HG02588 (cell line): ENCODE measurements at regions not wholly inside any gene's neighbourhood (a gene's known extent, or its start where the extent isn't known, plus 50 kb on each side); places are given as distances from the start of the nearest gene placed in this dataset.
A peak's percentile ranks its signal among the peaks of the same experiment; 100 is the strongest.
"Not testable (repeated sequence)": the region's sequence is repeated elsewhere in the genome, so short reads cannot be mapped to it uniquely, and the experiment has no call there.

Source experiments
- ATAC-seq: cut with Tn5 transposase; IDR thresholded peaks from one replicate; pipeline ENCODE4 v1.9.1; 2021; ENCODE audit warnings: mild to moderate bottlenecking, moderate library complexity; ENCODE audit not compliant: unreplicated experiment

DNA sequence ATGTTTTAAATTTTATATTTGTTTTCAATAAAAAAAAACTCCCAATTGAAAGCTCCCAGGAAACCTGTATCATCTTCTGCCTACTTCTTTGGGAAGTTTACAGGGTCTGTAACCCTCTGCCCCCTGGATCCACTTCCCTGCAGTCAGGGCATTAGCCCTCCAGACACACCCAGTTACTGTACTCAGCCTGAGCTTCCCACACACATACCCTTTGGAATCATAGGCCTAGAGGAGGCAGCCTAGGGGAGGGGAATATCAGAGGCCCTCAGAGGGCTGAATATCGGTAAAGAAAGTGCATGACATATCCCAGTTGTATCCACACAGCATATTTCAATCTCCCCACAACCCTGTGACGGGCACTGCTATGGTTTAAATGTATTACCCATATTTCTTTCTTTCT is 56.2 kb upstream of the TFPI start:
- not testable (repeated sequence) for ATAC-seq

DNA sequence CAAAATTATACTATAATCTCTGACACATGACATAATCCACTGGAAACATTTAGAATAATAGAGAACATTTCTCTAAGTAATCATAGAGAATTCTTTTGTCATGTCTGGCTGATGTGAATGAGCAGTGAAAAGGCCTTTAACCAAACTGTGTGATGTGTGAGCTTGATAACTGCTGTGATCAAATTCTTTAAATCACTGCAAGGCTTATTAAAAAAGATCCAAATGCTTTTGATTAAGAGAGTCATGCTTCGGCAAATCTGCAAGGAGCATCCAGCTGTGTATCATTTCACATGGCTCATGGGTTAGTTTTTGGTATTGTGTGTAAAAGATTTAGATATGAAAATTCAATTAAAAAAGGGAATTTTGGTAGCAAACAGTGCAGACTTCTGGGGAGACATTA is 58.6 kb upstream of the TFPI start:
- no peak for ATAC-seq

DNA sequence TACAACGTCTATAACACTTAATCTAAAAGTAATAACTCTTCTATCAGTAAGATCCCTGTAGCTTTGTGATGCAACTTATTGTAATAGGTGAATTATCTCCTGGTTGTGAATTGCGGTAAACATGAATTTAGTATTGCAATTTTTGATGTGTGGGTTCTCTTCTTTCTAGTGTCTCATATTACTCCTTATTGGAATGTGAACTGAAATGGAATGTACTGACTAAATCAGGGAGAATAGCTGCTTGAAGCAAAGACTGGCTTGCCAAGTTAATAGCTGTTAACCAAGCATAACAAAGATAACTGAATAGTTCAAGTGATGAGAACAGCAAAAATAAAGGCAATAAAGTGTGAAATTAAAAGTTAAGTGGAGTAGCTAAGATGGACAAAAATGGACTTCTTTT is 60.5 kb upstream of the TFPI start:
- no peak for ATAC-seq

DNA sequence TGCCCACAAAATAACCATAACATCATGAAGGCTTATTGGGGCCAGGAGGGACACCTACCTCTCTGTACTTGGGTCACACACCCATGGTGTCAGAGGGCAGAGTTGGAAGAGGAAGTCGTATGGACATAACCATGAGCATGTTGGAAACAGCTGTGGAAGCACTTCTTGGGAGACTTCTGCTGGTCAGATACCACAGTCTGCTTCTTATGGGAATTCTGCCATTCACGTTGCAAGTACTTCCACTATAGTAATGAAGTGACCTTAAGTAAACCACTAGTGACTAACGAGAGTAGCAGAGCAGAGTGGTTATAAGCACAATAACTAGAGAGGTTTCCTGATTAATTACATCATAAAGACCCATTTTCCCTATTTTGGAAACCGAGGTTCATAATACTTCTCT is 61.1 kb upstream of the TFPI start:
- no peak for ATAC-seq

DNA sequence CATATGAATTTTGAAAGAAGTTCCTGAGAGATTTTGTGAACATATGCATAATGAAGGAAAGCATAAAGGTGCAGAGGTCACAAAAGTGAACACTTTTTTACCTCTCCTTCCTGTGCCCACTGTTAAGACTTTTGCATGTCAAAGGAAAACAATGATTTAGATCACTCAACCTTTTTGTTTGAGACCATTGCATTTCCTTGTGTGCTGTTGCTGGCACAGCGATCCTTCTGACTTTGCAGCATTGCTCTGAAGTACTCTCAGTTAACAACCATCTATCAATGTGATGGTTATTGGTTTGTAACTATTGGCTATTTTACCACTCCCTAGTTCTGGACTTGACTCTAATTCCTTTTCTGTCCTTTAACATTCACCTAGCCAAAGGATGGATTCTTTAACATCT is 61.7 kb upstream of the TFPI start:
- no peak for ATAC-seq

DNA sequence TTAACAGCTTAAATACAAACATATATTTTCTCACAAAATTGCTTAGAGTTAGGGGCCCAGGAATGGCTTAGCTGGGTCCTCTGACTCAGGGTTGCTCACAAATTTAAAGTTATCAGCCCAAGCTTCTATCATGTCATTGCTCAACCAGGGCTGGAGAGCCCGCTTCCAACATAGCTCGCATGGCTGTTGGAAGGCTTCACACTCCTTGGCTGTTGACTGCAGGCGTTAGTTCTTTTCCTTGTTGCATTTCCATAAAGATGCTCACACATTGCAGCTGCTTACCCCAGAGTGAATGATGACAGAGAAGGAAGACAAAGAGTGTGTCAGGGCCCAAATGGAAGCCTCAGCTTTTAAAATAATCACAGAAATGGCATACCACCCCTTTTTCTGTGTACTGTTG is 62.9 kb upstream of the TFPI start:
- no peak for ATAC-seq

DNA sequence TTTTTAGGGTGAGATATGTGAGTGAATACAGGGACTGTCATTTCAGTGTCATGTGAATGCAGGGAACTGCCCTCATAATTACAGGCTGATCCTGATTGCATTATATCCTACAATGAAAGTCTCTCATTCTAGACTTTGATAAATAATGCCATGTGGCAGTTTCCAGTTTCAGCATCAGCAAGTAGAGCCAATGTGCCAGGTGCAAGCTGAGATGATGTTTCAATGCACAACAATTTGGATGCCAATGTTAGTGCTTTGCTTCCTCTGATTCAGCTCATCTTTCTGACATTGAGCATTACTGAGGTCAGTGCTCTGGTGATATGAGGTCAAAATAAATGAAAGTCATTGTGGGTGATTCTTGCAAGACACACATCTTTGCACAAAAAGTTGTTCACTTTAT is 63.7 kb upstream of the TFPI start:
- no peak for ATAC-seq

DNA sequence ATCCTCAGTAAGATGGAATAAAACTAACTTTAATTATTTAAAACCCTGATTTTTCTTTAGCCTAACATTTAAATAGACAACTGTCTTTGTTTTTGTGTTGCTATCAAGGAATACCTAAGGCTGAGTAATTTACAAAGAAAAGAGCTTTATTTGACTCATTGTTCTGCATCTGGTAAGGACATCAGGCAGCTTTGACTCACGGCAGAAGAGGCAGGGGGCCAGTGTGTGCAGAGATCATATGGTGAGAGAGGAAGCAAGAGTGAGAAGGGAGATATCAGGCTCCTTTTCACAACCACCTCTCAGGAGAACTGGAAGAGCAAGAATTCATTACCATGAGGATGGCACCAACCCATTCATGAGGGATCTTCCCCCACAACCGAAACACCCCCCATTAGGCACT is 64.6 kb upstream of the TFPI start:
- no peak for ATAC-seq

DNA sequence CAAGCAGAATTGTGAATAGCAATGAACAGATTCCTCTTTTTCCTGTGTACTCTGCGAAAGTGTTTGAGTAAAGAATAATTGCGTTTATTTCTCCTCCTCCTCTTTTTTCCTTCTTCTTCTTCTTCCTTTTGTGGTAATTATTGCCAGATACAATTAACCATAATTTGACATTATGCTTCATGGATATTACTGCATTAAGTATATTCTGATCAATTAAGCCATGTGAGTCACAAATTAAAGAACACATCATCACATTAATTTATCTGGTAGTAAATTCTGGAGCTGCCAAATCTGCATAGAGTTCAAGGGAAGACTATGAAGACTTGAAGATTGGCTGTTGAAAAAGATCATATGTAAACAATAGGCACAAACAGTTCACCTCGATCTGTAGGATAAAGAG is 72.9 kb upstream of the TFPI start:
- ATAC-seq: no peak

DNA sequence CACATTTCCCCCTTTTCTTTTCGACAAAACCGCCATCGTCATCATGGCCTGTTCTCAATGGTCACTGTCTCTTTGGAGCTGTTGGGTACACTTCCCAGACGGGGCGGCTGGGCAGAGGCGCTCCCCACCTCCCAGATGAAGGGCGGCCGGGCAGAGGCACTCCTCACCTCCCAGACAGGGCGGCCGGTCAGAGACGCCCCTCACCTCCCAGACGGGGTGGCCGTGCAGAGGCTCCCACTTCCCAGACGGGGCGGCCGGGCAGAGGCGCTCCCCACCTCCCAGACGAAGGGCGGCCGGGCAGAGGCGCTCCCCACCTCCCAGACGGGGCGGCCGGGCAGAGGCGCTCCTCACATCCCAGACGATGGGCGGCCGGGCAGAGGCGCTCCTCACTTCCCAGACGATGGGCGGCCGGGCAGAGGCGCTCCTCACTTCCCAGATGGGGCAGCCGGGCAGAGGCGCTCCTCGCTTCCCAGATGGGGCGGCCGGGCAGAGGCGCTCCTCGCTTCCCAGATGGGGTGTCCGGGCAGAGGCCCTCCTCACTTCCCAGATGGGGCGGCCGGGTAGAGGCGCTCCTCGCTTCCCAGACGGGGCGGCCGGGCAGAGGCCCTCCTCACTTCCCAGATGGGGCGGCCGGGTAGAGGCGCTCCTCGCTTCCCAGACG is 82.6 kb upstream of the TFPI start:
- ATAC-seq: not testable (repeated sequence)

DNA sequence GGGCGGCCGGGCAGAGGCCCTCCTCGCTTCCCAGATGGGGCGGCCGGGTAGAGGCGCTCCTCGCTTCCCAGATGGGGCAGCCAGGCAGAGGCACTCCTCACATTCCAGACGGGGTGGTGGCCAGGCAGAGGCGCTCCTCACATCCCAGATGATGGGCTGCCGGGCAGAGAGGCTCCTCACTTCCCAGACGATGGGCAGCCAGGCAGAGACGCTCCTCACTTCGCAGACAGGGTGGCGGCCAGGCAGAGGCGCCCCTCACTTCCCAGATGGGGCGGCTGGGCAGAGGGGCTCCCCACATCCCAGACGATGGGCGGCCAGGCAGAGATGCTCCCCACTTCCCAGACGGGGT is 83.1 kb upstream of the TFPI start:
- ATAC-seq: not testable (repeated sequence)

DNA sequence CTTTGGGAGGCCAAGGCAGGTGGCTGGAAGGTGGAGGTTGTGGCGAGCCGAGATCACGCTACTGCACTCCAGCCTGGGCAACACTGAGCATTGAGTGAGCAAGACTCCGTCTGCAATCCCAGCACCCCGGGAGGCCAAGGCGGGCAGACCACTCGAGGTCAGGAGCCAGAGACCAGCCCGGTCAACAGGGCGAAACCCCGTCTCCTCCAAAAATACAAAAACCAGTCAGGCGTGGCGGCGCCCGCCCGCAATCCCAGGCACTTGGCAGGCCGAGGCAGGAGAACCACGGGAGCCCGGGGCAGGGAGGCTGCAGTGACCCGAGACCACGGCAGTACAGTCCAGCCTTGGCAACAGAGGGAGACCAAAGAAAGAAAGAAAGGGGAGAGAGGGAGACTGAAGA is 83.5 kb upstream of the TFPI start:
- ATAC-seq: not testable (repeated sequence)

DNA sequence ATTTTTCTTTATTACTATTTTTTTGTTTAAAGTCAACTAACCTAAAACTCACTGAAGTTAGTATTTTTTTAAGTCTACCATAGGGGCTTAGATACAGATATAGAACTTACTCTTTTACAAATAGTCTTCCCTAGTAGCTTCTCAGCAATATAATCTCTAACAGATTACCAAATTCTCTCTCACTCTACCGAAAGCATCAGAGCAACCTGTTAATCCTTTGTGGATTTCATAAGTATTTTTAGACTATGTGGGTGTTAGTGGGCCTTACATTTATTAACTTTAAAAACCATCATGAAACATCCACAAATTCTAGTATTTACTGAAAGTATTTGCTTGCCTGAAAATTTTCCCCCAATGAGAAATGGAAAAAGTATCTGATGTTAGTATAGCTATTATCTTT is 84.6 kb upstream of the TFPI start:
- no peak for ATAC-seq

DNA sequence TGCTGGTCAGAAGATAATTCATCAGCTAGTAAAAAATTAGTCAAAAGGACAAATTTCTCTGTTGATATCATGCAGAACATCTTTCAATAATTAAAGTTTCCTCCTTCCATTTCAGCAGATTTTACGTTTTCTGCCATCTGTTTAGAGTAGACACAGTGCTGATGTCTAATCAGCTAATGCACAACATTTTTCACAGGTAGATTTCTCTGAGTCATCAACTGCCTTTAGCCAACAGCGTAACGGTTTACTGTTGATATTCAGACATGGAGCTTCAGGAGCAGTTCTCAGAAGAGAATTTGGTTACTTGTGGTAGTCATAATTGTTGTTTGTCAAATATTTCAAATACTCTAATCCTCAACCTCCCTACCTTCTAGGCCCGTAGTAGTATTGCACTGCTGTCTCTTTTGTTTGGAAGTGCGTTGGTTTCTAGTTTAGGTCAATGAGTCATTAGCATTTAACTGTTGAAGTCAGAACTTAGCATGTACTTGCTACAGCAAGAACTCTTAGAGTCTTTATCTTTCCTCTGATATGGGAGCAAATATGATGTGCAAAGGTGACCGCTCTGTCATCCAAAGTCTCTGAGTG is 86.8 kb upstream of the TFPI start:
- no peak for ATAC-seq

DNA sequence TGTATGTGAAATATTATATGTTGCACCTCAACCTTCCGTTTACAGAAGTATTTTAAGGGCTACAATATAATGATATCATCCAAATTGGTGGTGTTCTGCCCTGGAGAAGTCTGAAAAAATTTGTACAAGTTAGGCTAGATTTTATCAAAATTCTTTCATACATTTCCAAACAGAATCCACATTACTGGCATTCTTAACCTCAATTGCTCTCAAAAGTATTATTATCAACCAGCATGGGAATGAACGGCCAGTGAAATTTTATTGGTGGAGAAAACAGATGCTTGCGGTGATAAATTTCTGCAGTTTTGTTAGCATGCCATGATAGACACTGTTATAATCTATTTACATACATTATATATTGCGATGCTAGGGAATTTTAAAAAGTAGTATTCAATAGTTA is 88.3 kb upstream of the TFPI start:
- ATAC-seq: no peak

DNA sequence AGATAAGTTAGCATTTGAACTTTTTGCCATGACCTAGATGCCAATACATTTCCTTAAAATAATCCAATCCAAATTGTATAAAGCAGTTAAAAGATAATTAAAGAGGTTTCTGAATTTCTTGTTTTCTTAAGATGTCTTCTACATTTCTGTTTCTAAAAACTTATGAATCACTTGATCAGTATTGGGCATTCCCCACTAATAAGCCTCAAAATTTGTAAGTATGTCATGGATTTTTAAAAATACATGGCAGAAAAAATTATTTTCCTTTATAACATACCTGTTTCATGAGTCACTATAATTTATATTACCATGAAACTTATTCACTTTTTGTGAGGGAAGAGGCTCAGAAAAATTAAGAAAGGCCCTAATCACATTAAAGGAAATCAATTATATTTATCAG is 90.3 kb upstream of the TFPI start:
- no peak for ATAC-seq

DNA sequence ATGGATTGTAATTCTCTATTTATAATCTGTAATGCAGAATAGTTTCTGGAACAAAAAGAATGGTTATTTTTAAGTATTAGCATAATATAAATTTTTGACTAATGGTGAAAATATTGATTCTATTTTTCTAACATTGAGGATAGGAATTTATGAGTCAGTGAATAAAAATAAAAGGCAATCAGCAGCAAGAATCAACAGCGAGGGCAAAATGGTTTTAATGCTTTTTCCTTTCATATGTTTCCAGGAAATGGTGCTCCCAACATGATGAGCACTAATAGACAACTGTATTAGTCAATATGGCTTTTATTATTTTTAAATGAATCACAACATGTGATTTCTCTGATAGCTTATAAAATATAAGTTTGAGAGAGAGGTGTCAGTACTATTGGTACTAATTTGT is 90.7 kb upstream of the TFPI start:
- no peak for ATAC-seq

DNA sequence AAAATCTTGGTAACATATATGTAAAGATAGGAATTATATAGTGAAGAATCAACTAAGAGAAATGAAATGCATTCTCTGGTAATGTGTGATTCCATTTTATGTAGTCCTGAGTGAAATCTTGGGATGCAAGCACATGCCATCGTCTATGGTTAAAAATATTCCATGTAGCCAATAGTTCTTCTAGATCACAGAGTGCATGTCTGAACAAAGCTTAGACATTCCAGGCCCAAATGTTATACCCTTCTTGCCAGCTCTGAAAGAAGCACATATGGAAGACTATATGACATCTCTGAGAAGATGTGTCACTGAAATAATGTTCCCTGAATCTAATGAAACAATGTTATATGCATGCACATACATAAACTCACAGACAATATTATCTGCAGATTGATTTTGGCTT is 92.3 kb upstream of the TFPI start:
- no peak for ATAC-seq

DNA sequence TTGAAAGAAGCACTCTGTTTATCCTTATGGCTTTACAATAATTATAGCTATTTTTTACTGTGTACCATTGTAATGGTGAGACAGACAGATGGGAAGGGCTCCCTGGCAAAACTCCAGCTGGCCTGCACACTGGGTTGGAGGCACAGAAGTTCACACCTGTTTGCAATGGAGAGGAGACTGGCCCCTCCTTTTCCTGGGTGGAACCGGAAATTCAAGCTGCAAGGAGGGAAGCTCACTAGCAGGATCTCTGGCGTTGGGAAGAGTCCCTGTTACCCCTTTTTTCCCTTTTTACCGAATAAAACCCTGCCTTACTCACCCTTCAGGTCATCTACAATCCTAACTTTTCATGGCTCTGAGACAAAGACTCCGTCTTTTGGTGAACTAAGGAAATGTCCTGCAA is 100.3 kb upstream of the TFPI start:
- no peak for ATAC-seq

DNA sequence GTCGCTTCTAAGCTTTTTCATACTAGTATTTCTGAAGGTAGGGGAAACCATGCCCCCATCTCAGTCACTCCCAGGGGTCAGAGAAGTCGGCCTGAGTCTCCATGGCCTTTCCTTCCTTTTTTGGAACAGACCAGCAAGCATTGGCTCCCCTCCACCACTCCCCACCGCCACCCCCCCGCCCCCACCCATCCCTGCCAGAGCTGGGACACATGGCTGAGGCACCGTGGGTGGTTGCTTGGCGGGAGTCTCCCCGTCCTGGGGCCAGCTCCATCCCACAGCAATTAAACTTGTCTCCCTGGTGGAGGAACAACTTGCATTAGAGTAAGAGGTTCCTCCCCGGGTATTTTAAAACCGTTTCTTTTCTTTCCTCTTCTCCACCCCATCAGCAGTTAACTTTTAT is 100.8 kb upstream of the TFPI start:
- ATAC-seq: no peak

DNA sequence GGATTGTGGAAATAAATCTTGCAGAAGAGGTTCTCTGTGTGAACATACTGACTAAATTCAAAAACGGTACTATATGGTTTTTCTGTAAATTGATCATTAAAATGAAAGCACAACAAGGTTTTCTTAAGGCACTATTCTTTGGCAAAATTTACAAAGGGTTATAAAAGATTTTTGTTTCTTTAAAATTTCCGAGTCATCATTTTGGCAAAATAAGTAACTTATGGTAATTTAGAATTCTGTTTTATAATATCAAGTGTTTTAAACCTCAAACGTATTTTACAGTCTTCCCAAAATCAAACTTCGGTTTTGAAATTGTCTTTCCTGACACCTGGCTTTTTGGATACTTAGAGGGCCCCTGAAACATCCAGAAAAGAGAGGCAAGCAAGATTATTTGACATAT is 101.9 kb upstream of the TFPI start:
- no peak for ATAC-seq

DNA sequence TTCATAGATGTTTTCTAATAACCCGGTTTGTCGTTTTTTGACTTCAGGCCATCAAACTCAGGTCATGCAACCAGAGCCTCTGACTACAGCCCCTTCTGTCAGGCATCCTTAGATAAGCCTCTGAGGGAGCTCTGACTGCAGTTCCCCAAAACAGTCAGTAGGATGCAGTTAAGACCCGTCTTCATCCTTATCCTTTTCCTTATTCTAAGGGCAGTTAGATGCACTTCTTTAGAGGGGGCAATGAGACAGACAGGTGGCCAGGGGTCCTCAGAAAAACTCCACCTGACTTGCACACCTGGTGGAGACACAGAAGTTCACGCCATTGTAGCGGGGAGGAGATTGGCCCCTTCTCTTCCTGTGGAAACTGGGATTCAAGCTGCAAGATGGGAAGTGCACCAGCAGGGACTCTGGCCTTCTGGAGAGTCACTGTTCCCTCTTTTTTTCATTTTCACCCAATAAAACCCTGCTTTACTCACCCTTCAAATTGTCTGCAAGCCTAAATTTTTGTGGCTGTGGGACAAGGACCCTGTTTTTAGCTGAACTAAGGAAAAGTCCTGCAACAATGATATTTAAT is 104.8 kb upstream of the TFPI start:
- ATAC-seq: peak; percentile 55

DNA sequence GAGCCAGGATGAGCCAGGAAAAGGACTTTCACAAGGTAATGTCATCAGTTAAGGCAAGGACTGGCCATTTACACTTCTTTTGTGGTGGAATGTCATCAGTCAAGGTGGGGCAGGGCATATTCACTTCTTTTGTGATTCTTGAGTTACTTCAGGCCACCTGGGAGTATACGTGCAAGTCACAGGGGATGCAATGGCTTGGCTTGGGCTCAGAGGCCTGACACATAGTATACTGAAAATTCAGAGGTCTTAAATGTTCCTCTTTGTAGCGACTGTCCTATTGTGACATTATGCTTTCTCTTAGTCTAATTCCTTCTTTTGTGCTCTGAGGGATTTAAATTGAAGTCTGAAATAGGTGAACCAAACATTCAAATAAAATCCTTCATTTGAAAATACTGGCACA is 121.8 kb upstream of the TFPI start:
- ATAC-seq: not testable (repeated sequence)
